Neural progenitor cell (in vitro differentiated cells): ENCODE measurements at regions not wholly inside any gene's neighbourhood (a gene's known extent, or its start where the extent isn't known, plus 50 kb on each side); places are given as distances from the start of the nearest gene placed in this dataset.

Experiments
- DNase-seq: peaks from one replicate; pipeline ENCODE4 v3.0.0-alpha.2; 2016; ENCODE audit warnings: low spot score
- H2AFZ ChIP-seq: fragments of 200-600 bp; sonication (generic); replicated peaks from 2 replicates; pipeline ENCODE4 v1.6.1; 2016; ENCODE audit warnings: antibody characterized with exemption
- H3F3A ChIP-seq: fragments of 200-600 bp; sonication (generic); 2 replicates; pipeline ENCODE4 v1.6.1; 2016; ENCODE audit warnings: antibody characterized with exemption, low read depth
- H3K27ac ChIP-seq: fragments of 200-600 bp; sonication (generic); 2 replicates; pipeline ENCODE4 v1.5.1; 2016; ENCODE audit warnings: mild to moderate bottlenecking
- H3K27me3 ChIP-seq: fragments of 200-600 bp; sonication (generic); 2 replicates; pipeline ENCODE4 v1.6.1; 2016; ENCODE audit warnings: mild to moderate bottlenecking, moderate library complexity
- H3K36me3 ChIP-seq: fragments of 200-600 bp; sonication (generic); 2 replicates; pipeline ENCODE4 v1.5.1; 2016
- H3K4me1 ChIP-seq: fragments of 200-600 bp; sonication (generic); 2 replicates; pipeline ENCODE4 v1.6.1; 2016; ENCODE audit warnings: mixed run types
- H3K4me2 ChIP-seq: fragments of 200-600 bp; sonication (generic); 2 replicates; pipeline ENCODE4 v1.6.1; 2016
- H3K4me3 ChIP-seq: fragments of 200-600 bp; sonication (generic); 2 replicates; pipeline ENCODE4 v1.5.1; 2016
- H3K79me2 ChIP-seq: fragments of 200-600 bp; sonication (generic); 2 replicates; pipeline ENCODE4 v1.6.1; 2016; ENCODE audit warnings: low read depth
- H3K9ac ChIP-seq: fragments of 200-600 bp; sonication (generic); 2 replicates; pipeline ENCODE4 v1.6.1; 2016
- H3K9me3 ChIP-seq: fragments of 200-600 bp; sonication (generic); 2 replicates; pipeline ENCODE4 v1.5.1; 2016; ENCODE audit warnings: low read depth
- H4K20me1 ChIP-seq: fragments of 200-600 bp; sonication (generic); 2 replicates; pipeline ENCODE4 v1.6.1; 2016; ENCODE audit warnings: low read depth
- H3K27ac Mint-ChIP-seq: 3 replicates; pipeline ENCODE4 v1.8.0; 2021; ENCODE audit warnings: mixed read lengths
- H3K27me3 Mint-ChIP-seq: 2 replicates; pipeline ENCODE4 v1.8.0; 2022; ENCODE audit warnings: low read depth, mild to moderate bottlenecking, inconsistent platforms, moderate library complexity, mixed read lengths; ENCODE audit not compliant: insufficient read depth
- H3K36me3 Mint-ChIP-seq: 3 replicates; pipeline ENCODE4 v1.8.0; 2021; ENCODE audit warnings: mixed read lengths
- H3K4me1 Mint-ChIP-seq: 3 replicates; pipeline ENCODE4 v1.8.0; 2021; ENCODE audit warnings: mixed read lengths
- H3K4me3 Mint-ChIP-seq: 3 replicates; pipeline ENCODE4 v1.8.0; 2021; ENCODE audit warnings: mild to moderate bottlenecking, moderate library complexity, mixed read lengths
- H3K9me3 Mint-ChIP-seq: 3 replicates; pipeline ENCODE4 v1.8.0; 2020; ENCODE audit warnings: mixed read lengths
- CTCF ChIP-seq: fragments of 200-600 bp; sonication (generic); IDR thresholded peaks from 2 replicates; pipeline ENCODE4 v1.5.1; 2017; ENCODE audit warnings: antibody characterized with exemption, mild to moderate bottlenecking
- EZH2 ChIP-seq: fragments of 200-600 bp; sonication (generic); IDR thresholded peaks from 2 replicates; pipeline ENCODE4 v1.6.1; 2017; ENCODE audit warnings: antibody characterized with exemption, mild to moderate bottlenecking, moderate library complexity
- EZH2phosphoT487 ChIP-seq: fragments of 200-600 bp; sonication (generic); IDR thresholded peaks from 2 replicates; pipeline ENCODE4 v1.6.1; 2017; ENCODE audit warnings: antibody characterized with exemption

DNA sequence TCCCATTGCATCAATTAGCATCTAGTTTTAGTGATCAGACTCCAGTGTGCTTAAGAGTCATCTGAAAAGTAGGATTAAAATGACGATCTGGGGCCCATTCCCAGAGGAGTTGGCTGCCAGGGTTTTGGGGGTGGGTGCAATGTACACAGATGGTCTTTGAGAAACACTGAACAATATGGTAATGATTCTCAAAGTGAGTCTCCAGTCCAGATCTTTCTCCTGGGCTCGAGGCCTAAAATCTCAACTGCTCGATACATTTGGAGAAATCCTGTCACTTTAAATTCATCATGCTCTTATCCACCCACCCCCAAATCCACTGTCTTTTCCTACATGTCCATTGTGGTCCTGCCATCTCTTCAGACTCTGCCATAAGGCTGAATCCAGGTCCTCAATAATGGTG, 80.7 kb upstream of the MYLIP start:
- no peak for TF ChIP-seq EZH2phosphoT487
- no peak overlapping the region for H3K4me3 Mint-ChIP-seq
- H3F3A ChIP-seq, result no peaks in the 10 kb centered on the region
- H3K79me2 ChIP-seq, result no peaks in the 10 kb centered on the region
- no peak overlapping the region for H3K4me2 ChIP-seq
- no peak for DNase-seq
- H3K27ac Mint-ChIP-seq, result no peak overlapping the region
- no peaks in the 10 kb centered on the region for H3K4me1 ChIP-seq
- no peaks in the 10 kb centered on the region for H3K27me3 ChIP-seq
- H3K27me3 Mint-ChIP-seq, result peaks cover 4% of the 10 kb centered on the region
- H3K9ac ChIP-seq, result no peak overlapping the region
- H3K4me1 Mint-ChIP-seq, result no peaks in the 10 kb centered on the region
- no peaks in the 10 kb centered on the region for H3K36me3 ChIP-seq
- no peak overlapping the region for H2AFZ ChIP-seq
- H3K9me3 Mint-ChIP-seq, result no peaks in the 10 kb centered on the region
- no peak overlapping the region for H3K4me3 ChIP-seq
- H4K20me1 ChIP-seq, result no peaks in the 10 kb centered on the region
- no peaks in the 10 kb centered on the region for H3K36me3 Mint-ChIP-seq
- H3K27ac ChIP-seq, result no peak overlapping the region
- no peaks in the 10 kb centered on the region for H3K9me3 ChIP-seq

GRCh38 chr6:16047435-16047990, 81.4 kb upstream of the MYLIP start:
- Mint-ChIP-seq H3K4me1 (no peaks in the 10 kb centered on the region), H3K4me3 (no peak overlapping the region), H3K27me3 (peaks cover 4% of the 10 kb centered on the region), H3K27ac (no peak overlapping the region), H3K9me3 (no peaks in the 10 kb centered on the region), H3K36me3 (no peaks in the 10 kb centered on the region)
- no peak for TF ChIP-seq CTCF
- TF ChIP-seq EZH2, result no peak
- TF ChIP-seq EZH2phosphoT487, result no peak
- no peak overlapping the region for H3K9ac ChIP-seq
- H3K4me3 ChIP-seq, result no peak overlapping the region
- DNase-seq, result no peak
- H3K9me3 ChIP-seq, result no peaks in the 10 kb centered on the region
- no peaks in the 10 kb centered on the region for H4K20me1 ChIP-seq
- H3K36me3 ChIP-seq, result no peaks in the 10 kb centered on the region
- no peak overlapping the region for H3K27ac ChIP-seq
- H2AFZ ChIP-seq, result no peak overlapping the region
- H3F3A ChIP-seq, result no peaks in the 10 kb centered on the region
- H3K79me2 ChIP-seq, result no peaks in the 10 kb centered on the region
- H3K4me2 ChIP-seq, result no peak overlapping the region
- no peaks in the 10 kb centered on the region for H3K27me3 ChIP-seq
- no peaks in the 10 kb centered on the region for H3K4me1 ChIP-seq

DNA sequence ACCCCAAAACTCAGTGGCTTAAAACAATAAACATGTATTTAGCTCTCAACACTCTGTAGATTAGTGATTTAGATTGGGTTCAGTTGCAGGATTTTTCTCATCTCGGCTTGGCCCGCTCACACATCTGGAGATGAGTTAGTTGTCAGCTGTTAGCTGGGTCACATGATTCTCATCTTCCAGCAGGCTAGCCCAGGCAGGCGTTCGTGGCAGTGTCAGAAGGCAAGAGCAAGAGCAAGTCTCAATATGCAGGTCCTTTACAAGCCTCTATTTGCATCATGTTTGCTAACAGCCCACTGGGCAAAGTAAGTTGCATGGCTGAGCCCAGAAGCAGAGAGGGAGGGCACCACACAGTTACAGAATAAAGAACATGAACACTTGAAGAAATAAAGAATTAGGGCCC, 83.6 kb upstream of the MYLIP start:
- Mint-ChIP-seq H3K4me3 (no peak overlapping the region), H3K36me3 (no peaks in the 10 kb centered on the region), H3K9me3 (no peaks in the 10 kb centered on the region), H3K4me1 (no peaks in the 10 kb centered on the region), H3K27ac (no peak overlapping the region), H3K27me3 (peaks cover 4% of the 10 kb centered on the region)
- H3K4me2 ChIP-seq, result no peak overlapping the region
- no peaks in the 10 kb centered on the region for H3K9me3 ChIP-seq
- H3K4me1 ChIP-seq, result no peaks in the 10 kb centered on the region
- no peak overlapping the region for H3K27ac ChIP-seq
- no peak overlapping the region for H3K4me3 ChIP-seq
- no peak for TF ChIP-seq CTCF
- TF ChIP-seq EZH2phosphoT487, result no peak
- TF ChIP-seq EZH2, result no peak
- H3K79me2 ChIP-seq, result no peaks in the 10 kb centered on the region
- H3K9ac ChIP-seq, result no peak overlapping the region
- H3K27me3 ChIP-seq, result no peaks in the 10 kb centered on the region
- DNase-seq, result no peak
- no peaks in the 10 kb centered on the region for H3K36me3 ChIP-seq
- no peaks in the 10 kb centered on the region for H4K20me1 ChIP-seq
- no peaks in the 10 kb centered on the region for H3F3A ChIP-seq
- H2AFZ ChIP-seq, result no peak overlapping the region

GRCh38 chr6:16044211-16044643, 84.7 kb upstream of the MYLIP start:
- H3K27me3 ChIP-seq, result no peaks in the 10 kb centered on the region
- H3K27ac ChIP-seq, result no peak overlapping the region
- no peak for TF ChIP-seq EZH2phosphoT487
- no peaks in the 10 kb centered on the region for H3K36me3 ChIP-seq
- H3K4me1 Mint-ChIP-seq, result no peaks in the 10 kb centered on the region
- H3K9me3 ChIP-seq, result no peaks in the 10 kb centered on the region
- H3K4me3 ChIP-seq, result no peak overlapping the region
- no peak overlapping the region for H3K27ac Mint-ChIP-seq
- H3K36me3 Mint-ChIP-seq, result no peaks in the 10 kb centered on the region
- peaks cover 4% of the 10 kb centered on the region for H3K27me3 Mint-ChIP-seq
- no peak overlapping the region for H3K4me3 Mint-ChIP-seq
- no peaks in the 10 kb centered on the region for H4K20me1 ChIP-seq
- H3K9ac ChIP-seq, result no peak overlapping the region
- no peaks in the 10 kb centered on the region for H3K4me1 ChIP-seq
- H3K9me3 Mint-ChIP-seq, result peaks cover 7% of the 10 kb centered on the region
- no peaks in the 10 kb centered on the region for H3K79me2 ChIP-seq
- H3F3A ChIP-seq, result no peaks in the 10 kb centered on the region
- no peak for DNase-seq
- no peak overlapping the region for H2AFZ ChIP-seq
- H3K4me2 ChIP-seq, result no peak overlapping the region
